ENCODE measurements at regions not wholly inside any gene's neighbourhood (a gene's known extent, or its start where the extent isn't known, plus 50 kb on each side); places are given as distances from the start of the nearest gene placed in this dataset.

- peak; percentile 31 for DNase-seq
Observed at GRCh38 chr7:54960517-54960916, 58.3 kb upstream of the EGFR start.

- DNase-seq = no peak
Observed at GRCh38 chr7:54961391-54961790, 57.4 kb upstream of the EGFR start.

- no peak for DNase-seq
Observed at GRCh38 chr7:54963155-54963554, 55.7 kb upstream of the EGFR start.

GRCh38 chr7:54964136-54964535 lies 54.7 kb upstream of the EGFR start:
- no peak for DNase-seq

GRCh38 chr7:54967377-54967776 lies 51.4 kb upstream of the EGFR start:
- no peak for DNase-seq

- no peak for DNase-seq
Observed at GRCh38 chr7:54968018-54968417, 50.8 kb upstream of the EGFR start.

Measured in fibroblast of skin of scalp (primary cell).